Neural progenitor cell (in vitro differentiated cells): ENCODE measurements at regions not wholly inside any gene's neighbourhood (a gene's known extent, or its start where the extent isn't known, plus 50 kb on each side); places are given as distances from the start of the nearest gene placed in this dataset.

Experiments used
- DNase-seq: peaks from one replicate; pipeline ENCODE4 v3.0.0-alpha.2; 2016; ENCODE audit warnings: low spot score
- H2AFZ ChIP-seq: fragments of 200-600 bp; sonication (generic); replicated peaks from 2 replicates; pipeline ENCODE4 v1.6.1; 2016; ENCODE audit warnings: antibody characterized with exemption
- H3F3A ChIP-seq: fragments of 200-600 bp; sonication (generic); 2 replicates; pipeline ENCODE4 v1.6.1; 2016; ENCODE audit warnings: antibody characterized with exemption, low read depth
- H3K27ac ChIP-seq: fragments of 200-600 bp; sonication (generic); 2 replicates; pipeline ENCODE4 v1.5.1; 2016; ENCODE audit warnings: mild to moderate bottlenecking
- H3K27me3 ChIP-seq: fragments of 200-600 bp; sonication (generic); 2 replicates; pipeline ENCODE4 v1.6.1; 2016; ENCODE audit warnings: mild to moderate bottlenecking, moderate library complexity
- H3K36me3 ChIP-seq: fragments of 200-600 bp; sonication (generic); 2 replicates; pipeline ENCODE4 v1.5.1; 2016
- H3K4me1 ChIP-seq: fragments of 200-600 bp; sonication (generic); 2 replicates; pipeline ENCODE4 v1.6.1; 2016; ENCODE audit warnings: mixed run types
- H3K4me2 ChIP-seq: fragments of 200-600 bp; sonication (generic); 2 replicates; pipeline ENCODE4 v1.6.1; 2016
- H3K4me3 ChIP-seq: fragments of 200-600 bp; sonication (generic); 2 replicates; pipeline ENCODE4 v1.5.1; 2016
- H3K79me2 ChIP-seq: fragments of 200-600 bp; sonication (generic); 2 replicates; pipeline ENCODE4 v1.6.1; 2016; ENCODE audit warnings: low read depth
- H3K9ac ChIP-seq: fragments of 200-600 bp; sonication (generic); 2 replicates; pipeline ENCODE4 v1.6.1; 2016
- H3K9me3 ChIP-seq: fragments of 200-600 bp; sonication (generic); 2 replicates; pipeline ENCODE4 v1.5.1; 2016; ENCODE audit warnings: low read depth
- H4K20me1 ChIP-seq: fragments of 200-600 bp; sonication (generic); 2 replicates; pipeline ENCODE4 v1.6.1; 2016; ENCODE audit warnings: low read depth
- H3K27ac Mint-ChIP-seq: 3 replicates; pipeline ENCODE4 v1.8.0; 2021; ENCODE audit warnings: mixed read lengths
- H3K27me3 Mint-ChIP-seq: 2 replicates; pipeline ENCODE4 v1.8.0; 2022; ENCODE audit warnings: low read depth, mild to moderate bottlenecking, inconsistent platforms, moderate library complexity, mixed read lengths; ENCODE audit not compliant: insufficient read depth
- H3K36me3 Mint-ChIP-seq: 3 replicates; pipeline ENCODE4 v1.8.0; 2021; ENCODE audit warnings: mixed read lengths
- H3K4me1 Mint-ChIP-seq: 3 replicates; pipeline ENCODE4 v1.8.0; 2021; ENCODE audit warnings: mixed read lengths
- H3K4me3 Mint-ChIP-seq: 3 replicates; pipeline ENCODE4 v1.8.0; 2021; ENCODE audit warnings: mild to moderate bottlenecking, moderate library complexity, mixed read lengths
- H3K9me3 Mint-ChIP-seq: 3 replicates; pipeline ENCODE4 v1.8.0; 2020; ENCODE audit warnings: mixed read lengths
- EZH2 ChIP-seq: fragments of 200-600 bp; sonication (generic); IDR thresholded peaks from 2 replicates; pipeline ENCODE4 v1.6.1; 2017; ENCODE audit warnings: antibody characterized with exemption, mild to moderate bottlenecking, moderate library complexity
- EZH2phosphoT487 ChIP-seq: fragments of 200-600 bp; sonication (generic); IDR thresholded peaks from 2 replicates; pipeline ENCODE4 v1.6.1; 2017; ENCODE audit warnings: antibody characterized with exemption
- TF ChIP-seq, protein P1 (sequence below): fragments of 200-600 bp; sonication (generic); IDR thresholded peaks from 2 replicates; pipeline ENCODE4 v1.5.1; 2017; ENCODE audit warnings: antibody characterized with exemption, mild to moderate bottlenecking

DNA sequence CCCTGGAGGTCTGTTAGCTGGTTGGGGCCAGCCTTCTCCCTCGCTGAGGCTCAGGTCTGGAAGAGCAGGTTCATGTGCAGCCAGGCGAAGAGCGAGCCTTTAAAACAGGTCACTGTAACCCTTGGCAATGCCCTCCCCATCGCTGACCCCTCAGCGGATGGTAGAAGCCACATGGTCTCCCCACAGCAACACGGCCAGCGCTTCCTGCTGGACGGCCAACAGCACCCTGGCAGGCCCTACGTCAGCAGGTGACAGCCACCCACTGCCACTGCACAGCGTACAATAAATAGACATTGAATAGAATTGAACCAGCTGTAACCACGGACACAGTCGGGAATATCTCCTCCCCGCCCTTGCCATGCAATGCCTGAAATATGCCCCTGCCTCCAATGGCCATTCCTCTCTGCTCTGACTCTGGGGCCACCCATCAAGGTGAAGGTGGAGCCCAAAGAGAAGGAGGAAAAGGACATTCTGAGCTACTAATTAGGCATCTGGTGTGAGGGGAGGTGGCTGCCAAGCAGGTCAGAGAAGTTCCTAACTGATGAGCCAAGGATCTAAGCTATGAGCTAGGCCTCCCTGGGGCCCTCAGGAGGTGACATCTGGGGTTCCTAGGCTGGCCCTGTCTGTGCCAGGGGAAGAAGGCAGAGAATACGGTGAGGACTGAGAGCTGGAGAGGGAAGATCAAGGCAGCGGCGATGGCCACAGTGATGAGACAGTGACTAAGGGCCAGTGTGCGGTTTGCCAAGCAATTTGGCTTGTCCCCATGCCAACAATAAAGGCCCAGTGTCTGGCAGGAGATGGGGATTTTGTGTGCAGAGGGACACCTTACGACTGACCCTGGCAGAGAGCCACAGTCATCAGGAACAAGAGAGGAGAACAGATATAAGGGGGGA is 202.3 kb downstream of the BCOR start:
- Histone ChIP-seq H2AFZ (no peak overlapping the region), H3K36me3 (no peaks in the 10 kb centered on the region), H3K9ac (no peak overlapping the region), H3K4me2 (no peak overlapping the region), H3K27me3 (no peaks in the 10 kb centered on the region), H3K27ac (no peak overlapping the region), H4K20me1 (no peaks in the 10 kb centered on the region), H3K4me1 (peaks cover 26% of the 10 kb centered on the region), H3F3A (peaks cover 20% of the 10 kb centered on the region), H3K9me3 (no peaks in the 10 kb centered on the region), H3K4me3 (no peak overlapping the region), H3K79me2 (no peaks in the 10 kb centered on the region)
- Mint-ChIP-seq H3K9me3 (peaks cover 26% of the 10 kb centered on the region), H3K4me1 (peaks cover 40% of the 10 kb centered on the region), H3K4me3 (peak overlapping the region; percentile 1), H3K27ac (peak overlapping the region; percentile 27), H3K27me3 (peaks cover 13% of the 10 kb centered on the region), H3K36me3 (no peaks in the 10 kb centered on the region)
- TF ChIP-seq, protein P1, sequence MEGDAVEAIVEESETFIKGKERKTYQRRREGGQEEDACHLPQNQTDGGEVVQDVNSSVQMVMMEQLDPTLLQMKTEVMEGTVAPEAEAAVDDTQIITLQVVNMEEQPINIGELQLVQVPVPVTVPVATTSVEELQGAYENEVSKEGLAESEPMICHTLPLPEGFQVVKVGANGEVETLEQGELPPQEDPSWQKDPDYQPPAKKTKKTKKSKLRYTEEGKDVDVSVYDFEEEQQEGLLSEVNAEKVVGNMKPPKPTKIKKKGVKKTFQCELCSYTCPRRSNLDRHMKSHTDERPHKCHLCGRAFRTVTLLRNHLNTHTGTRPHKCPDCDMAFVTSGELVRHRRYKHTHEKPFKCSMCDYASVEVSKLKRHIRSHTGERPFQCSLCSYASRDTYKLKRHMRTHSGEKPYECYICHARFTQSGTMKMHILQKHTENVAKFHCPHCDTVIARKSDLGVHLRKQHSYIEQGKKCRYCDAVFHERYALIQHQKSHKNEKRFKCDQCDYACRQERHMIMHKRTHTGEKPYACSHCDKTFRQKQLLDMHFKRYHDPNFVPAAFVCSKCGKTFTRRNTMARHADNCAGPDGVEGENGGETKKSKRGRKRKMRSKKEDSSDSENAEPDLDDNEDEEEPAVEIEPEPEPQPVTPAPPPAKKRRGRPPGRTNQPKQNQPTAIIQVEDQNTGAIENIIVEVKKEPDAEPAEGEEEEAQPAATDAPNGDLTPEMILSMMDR, result no peak
- no peak for TF ChIP-seq EZH2phosphoT487
- DNase-seq, result no peak

DNA sequence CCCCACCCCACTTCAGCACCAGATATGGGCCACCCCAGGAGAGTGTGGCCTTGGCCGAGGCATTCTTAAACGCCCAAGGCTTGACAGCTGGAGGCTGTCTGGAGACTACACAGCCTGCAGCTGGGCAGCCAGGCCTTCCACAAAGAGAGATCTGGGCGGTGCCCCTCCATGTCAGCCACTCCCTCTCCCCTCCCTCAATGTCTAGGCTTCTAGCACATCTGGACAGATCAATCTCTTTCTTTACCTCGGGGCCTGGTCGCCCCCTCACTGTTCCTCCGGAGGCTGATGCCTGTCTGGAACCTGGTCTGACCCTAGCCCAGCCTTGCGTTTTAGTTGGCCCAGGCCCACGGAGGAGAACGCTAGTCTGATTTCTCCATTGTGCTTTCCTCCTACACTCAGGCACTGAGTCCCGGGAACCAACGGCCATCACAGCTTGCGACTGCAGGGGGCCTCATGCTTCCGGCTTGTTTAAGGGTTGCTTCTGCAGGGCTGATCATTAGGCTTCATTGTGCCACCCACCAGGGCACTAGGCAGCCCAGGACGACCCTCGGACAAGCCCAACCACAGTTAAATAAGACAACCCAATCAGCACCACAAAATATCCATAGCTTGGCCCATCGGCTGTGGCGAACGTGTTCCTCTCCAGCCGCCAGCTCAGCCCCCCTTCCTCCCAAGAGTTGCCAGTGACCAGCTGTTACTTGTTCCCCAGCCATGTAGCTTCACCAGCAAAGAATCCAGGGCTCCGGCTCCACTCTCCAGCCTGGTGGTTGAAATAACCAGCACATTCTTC is 200.6 kb downstream of the BCOR start:
- peaks cover 23% of the 10 kb centered on the region for H3F3A ChIP-seq
- H3K27ac ChIP-seq, result peak overlapping the region; percentile 4
- H3K9me3 Mint-ChIP-seq, result peaks cover 20% of the 10 kb centered on the region
- H3K4me2 ChIP-seq, result peak overlapping the region; percentile 45
- H3K27me3 ChIP-seq, result no peaks in the 10 kb centered on the region
- no peaks in the 10 kb centered on the region for H3K36me3 Mint-ChIP-seq
- H3K4me1 Mint-ChIP-seq, result peaks cover 51% of the 10 kb centered on the region
- no peaks in the 10 kb centered on the region for H4K20me1 ChIP-seq
- H3K4me3 Mint-ChIP-seq, result no peak overlapping the region
- peaks cover 13% of the 10 kb centered on the region for H3K27me3 Mint-ChIP-seq
- H3K4me3 ChIP-seq, result no peak overlapping the region
- no peaks in the 10 kb centered on the region for H3K9me3 ChIP-seq
- no peaks in the 10 kb centered on the region for H3K79me2 ChIP-seq
- no peak for TF ChIP-seq EZH2phosphoT487
- TF ChIP-seq, protein P1, result peak; percentile 20
- peak; percentile 84 for DNase-seq
- peak overlapping the region; percentile 40 for H3K27ac Mint-ChIP-seq
- no peak overlapping the region for H3K9ac ChIP-seq
- peaks cover 34% of the 10 kb centered on the region for H3K4me1 ChIP-seq
- H2AFZ ChIP-seq, result peak overlapping the region; percentile 52
- no peaks in the 10 kb centered on the region for H3K36me3 ChIP-seq

DNA sequence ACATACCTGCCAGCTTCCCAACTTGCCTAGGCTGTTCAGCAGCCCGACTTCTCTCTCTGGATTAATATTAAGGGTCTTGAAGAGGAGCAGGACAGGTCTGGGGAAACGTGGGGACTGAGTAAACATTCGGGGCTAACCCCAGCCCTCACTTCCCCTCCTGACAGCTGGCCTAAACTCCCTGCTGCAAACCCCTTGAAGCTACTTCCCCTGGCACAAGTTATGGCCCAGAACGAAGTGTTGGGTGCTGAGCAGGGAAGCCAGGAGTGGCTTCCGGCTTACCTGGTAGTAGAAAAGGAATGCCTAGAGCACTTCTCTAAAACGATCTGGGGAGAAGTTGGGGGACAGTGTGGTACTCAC is 200.0 kb downstream of the BCOR start:
- H2AFZ ChIP-seq, result peak overlapping the region; percentile 52
- peaks cover 23% of the 10 kb centered on the region for H3F3A ChIP-seq
- Mint-ChIP-seq H3K27me3 (peaks cover 13% of the 10 kb centered on the region), H3K4me3 (no peak overlapping the region), H3K27ac (no peak overlapping the region), H3K9me3 (peaks cover 20% of the 10 kb centered on the region), H3K36me3 (no peaks in the 10 kb centered on the region), H3K4me1 (peaks cover 51% of the 10 kb centered on the region)
- no peaks in the 10 kb centered on the region for H3K9me3 ChIP-seq
- H3K4me2 ChIP-seq, result no peak overlapping the region
- H3K79me2 ChIP-seq, result no peaks in the 10 kb centered on the region
- H3K9ac ChIP-seq, result no peak overlapping the region
- no peaks in the 10 kb centered on the region for H3K27me3 ChIP-seq
- peak overlapping the region; percentile 4 for H3K27ac ChIP-seq
- H3K36me3 ChIP-seq, result no peaks in the 10 kb centered on the region
- no peak overlapping the region for H3K4me3 ChIP-seq
- TF ChIP-seq EZH2phosphoT487 (no peak), EZH2 (no peak)
- TF ChIP-seq, protein P1, result no peak
- no peak for DNase-seq
- peaks cover 37% of the 10 kb centered on the region for H3K4me1 ChIP-seq
- H4K20me1 ChIP-seq, result no peaks in the 10 kb centered on the region
